ENCODE measurements at regions not wholly inside any gene's neighbourhood (a gene's known extent, or its start where the extent isn't known, plus 50 kb on each side); places are given as distances from the start of the nearest gene placed in this dataset.

DNA sequence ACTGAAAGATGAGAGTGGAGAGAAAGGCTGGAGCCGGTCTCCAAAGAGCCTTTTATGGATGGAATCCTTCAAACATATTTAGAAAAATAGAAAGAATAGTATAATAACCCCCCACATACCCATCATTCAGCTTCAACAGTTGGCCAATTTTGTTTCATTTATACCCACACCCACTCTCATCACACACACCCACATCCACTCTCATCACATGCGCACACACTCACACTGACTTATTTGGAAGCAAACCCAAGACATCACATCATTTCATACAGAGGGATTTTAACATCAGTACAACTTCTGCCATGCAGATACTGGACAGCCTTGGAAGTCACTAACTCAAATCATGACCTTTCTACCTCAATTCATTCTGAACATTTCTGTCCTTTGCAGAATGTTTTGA, 72.8 kb upstream of the CPLX2 start:
- no peak overlapping the region for H3K27ac ChIP-seq
- H3K9me3 ChIP-seq = no peaks in the 10 kb centered on the region
- no peaks in the 10 kb centered on the region for H3K36me3 ChIP-seq
- H3K4me3 ChIP-seq = no peak overlapping the region
- TF ChIP-seq, protein P1, sequence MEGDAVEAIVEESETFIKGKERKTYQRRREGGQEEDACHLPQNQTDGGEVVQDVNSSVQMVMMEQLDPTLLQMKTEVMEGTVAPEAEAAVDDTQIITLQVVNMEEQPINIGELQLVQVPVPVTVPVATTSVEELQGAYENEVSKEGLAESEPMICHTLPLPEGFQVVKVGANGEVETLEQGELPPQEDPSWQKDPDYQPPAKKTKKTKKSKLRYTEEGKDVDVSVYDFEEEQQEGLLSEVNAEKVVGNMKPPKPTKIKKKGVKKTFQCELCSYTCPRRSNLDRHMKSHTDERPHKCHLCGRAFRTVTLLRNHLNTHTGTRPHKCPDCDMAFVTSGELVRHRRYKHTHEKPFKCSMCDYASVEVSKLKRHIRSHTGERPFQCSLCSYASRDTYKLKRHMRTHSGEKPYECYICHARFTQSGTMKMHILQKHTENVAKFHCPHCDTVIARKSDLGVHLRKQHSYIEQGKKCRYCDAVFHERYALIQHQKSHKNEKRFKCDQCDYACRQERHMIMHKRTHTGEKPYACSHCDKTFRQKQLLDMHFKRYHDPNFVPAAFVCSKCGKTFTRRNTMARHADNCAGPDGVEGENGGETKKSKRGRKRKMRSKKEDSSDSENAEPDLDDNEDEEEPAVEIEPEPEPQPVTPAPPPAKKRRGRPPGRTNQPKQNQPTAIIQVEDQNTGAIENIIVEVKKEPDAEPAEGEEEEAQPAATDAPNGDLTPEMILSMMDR (IDR thresholded peaks at IDR 0.05) = no peak
- intact Hi-C loops (cut with DNase I; ENCODE audit: low total_unique reads) = no loop called here
- DNase-seq = no peak
- H3K27me3 ChIP-seq = peaks cover 0 to 19% of the 10 kb centered on the region in 2 donors
- peaks cover 0 to 17% (median 11%) of the 10 kb centered on the region in 4 donors for H3K4me1 ChIP-seq

DNA sequence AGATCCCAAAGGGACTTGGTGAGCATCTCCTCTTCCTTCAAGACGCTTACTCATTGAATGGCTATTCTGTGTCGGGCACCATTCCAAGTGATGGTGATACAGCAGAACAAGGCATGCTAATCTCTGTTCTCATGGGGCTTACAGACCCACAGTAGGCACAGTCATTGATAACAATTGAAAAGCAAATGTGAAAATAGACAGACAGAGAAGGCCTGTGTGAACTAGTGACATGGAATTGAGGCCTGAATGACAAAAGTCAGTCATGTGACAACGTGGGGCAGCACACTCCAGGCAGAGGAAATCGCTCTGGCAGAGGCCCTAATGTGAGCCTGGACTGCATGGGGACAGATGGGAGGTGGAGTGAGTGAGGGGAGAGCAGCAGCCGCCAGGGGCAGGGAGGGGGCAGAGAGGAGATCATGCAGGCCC, 70.7 kb upstream of the CPLX2 start:
- H3K36me3 ChIP-seq = no peaks in the 10 kb centered on the region
- no peak overlapping the region for H3K27ac ChIP-seq
- DNase-seq = no peak
- TF ChIP-seq, protein P1 (IDR thresholded peaks at IDR 0.05) = no peak
- H3K4me3 ChIP-seq = no peak overlapping the region
- no peaks in the 10 kb centered on the region for H3K9me3 ChIP-seq
- H3K4me1 ChIP-seq = peaks cover 0 to 17% (median 11%) of the 10 kb centered on the region in 4 donors
- intact Hi-C loops (cut with DNase I; ENCODE audit: low total_unique reads) = no loop called here
- H3K27me3 ChIP-seq = peaks cover 0 to 10% of the 10 kb centered on the region in 2 donors

DNA sequence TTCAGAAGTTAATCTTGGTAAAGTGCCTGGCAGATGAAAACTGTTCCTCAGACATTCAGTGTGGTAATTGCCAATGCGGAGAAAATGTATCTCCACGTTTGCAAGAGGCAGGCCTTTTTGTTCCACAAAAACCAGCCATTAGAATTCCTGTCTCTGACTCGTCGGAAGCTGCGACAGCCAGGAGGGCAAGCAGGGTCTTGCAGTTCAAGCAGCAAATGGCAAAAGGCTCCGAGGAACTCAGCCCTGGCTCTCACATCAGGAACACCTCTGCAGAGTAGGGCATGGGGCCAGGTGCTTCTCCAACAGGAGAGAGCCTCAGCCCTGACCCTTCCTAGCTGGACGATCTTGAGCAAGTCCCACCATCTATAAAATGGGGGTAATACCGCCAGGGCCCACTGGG, 69.0 kb upstream of the CPLX2 start:
- Histone ChIP-seq H3K27ac (no peak overlapping the region), H3K36me3 (no peaks in the 10 kb centered on the region), H3K27me3 (peaks cover 0 to 14% of the 10 kb centered on the region in 2 donors), H3K4me3 (no peak overlapping the region), H3K9me3 (no peaks in the 10 kb centered on the region), H3K4me1 (peaks cover 0 to 6% (median 4%) of the 10 kb centered on the region in 4 donors)
- TF ChIP-seq, protein P1 (IDR thresholded peaks at IDR 0.05) = no peak
- intact Hi-C loops (cut with DNase I; ENCODE audit: low total_unique reads) = no loop called here
- no peak for DNase-seq

DNA sequence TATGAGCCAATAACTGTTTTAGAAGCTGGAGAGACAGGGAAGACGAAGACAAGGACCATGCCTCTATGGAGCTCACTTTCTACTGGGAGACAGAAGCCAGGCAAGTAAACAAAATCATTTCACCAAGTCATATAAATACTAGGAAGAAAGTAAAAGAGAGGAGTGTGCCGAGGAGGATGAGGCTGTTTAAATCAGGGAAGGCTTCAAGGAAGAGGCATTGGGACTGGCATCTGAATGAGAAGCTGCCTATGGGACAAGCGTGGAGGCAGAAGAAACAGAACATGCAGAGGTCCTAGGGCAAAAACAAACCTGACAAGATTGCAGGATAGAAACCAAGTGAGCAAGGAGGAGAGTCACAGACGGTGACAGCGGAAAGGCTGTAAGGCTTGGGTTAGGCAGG, 68.1 kb upstream of the CPLX2 start:
- intact Hi-C loops (cut with DNase I; ENCODE audit: low total_unique reads) = no loop called here

DNA sequence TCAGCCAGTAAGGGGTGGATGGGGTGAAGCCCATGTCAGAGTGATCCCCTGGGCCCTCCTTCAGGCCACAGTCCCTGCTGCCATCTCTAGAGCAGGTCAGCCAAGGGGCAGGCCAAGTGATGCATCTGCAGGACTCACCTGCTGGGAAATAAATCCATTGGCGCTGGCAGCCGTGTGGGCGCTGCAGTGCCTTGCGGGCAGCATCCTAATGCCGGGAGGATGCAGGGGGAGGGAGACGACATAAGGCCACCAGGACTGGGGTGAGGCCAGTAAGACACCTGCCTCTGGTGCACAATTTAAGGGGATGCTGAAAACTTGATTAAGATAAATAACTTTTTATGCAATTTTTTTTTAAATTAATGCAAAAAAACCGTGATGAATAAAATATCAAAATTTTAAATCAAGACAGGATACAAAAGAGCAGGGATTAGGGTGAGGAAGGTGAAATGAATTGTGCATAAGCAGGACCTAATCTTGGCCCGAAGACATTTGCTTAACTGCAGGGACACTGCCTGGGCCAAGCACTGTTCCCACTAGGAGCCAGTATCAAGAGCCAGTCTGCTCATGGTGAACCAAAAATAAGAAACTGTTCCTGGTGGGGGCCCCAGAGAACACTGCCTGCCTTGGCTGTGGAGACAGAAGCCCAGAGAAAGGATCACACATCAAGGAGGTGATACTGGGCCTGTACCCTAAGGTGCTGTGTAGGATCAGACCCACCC, 67.5 kb upstream of the CPLX2 start:
- H3K36me3 ChIP-seq = no peaks in the 10 kb centered on the region
- peaks cover 0 to 14% of the 10 kb centered on the region in 2 donors for H3K27me3 ChIP-seq
- intact Hi-C loops (cut with DNase I; ENCODE audit: low total_unique reads) = no loop called here
- H3K27ac ChIP-seq = no peak overlapping the region
- no peak for DNase-seq
- H3K4me1 ChIP-seq = no peaks in the 10 kb centered on the region
- no peak overlapping the region for H3K4me3 ChIP-seq
- H3K9me3 ChIP-seq = no peaks in the 10 kb centered on the region
- TF ChIP-seq, protein P1 (IDR thresholded peaks at IDR 0.05) = no peak

More for the DNA sequence above, 68.1 kb upstream of the CPLX2 start:
- H3K36me3 ChIP-seq = no peaks in the 10 kb centered on the region
- H3K27me3 ChIP-seq = peaks cover 0 to 14% of the 10 kb centered on the region in 2 donors
- H3K27ac ChIP-seq = no peak overlapping the region
- H3K4me3 ChIP-seq = no peak overlapping the region
- no peak for DNase-seq
- TF ChIP-seq, protein P1 (IDR thresholded peaks at IDR 0.05) = no peak
- no peaks in the 10 kb centered on the region for H3K9me3 ChIP-seq
- H3K4me1 ChIP-seq = no peaks in the 10 kb centered on the region
